Tibial nerve (tissue), 4 donors: ENCODE measurements at regions not wholly inside any gene's neighbourhood (a gene's known extent, or its start where the extent isn't known, plus 50 kb on each side); places are given as distances from the start of the nearest gene placed in this dataset.

ENCODE experiments used
- EP300 ChIP-seq, 2 donors: sonication (generic); formaldehyde crosslinking; IDR thresholded peaks; one replicate each; pipeline ENCODE4 v1.6.1; 2017; ENCODE audit warnings: antibody characterized with exemption in 2 of 2, mild to moderate bottlenecking in 1 of 2
- POLR2A ChIP-seq, 2 donors: fragments of 450-650 bp; IDR thresholded peaks; one replicate each; pipeline ENCODE4 v1.6.1; 2017; ENCODE audit warnings: antibody characterized with exemption in 2 of 2, mild to moderate bottlenecking in 2 of 2, moderate library complexity in 2 of 2
- TF ChIP-seq, protein P1 (sequence below), 5 experiments: fragments of 200-600 bp in 3 of 5; fragments of 450-650 bp in 2 of 5; sonication (generic) in 3 of 5; IDR thresholded peaks; one replicate each; pipeline ENCODE4 v1.5.1; 2016 to 2019; ENCODE audit warnings: antibody characterized with exemption in 5 of 5, mild to moderate bottlenecking in 3 of 5, moderate library complexity in 2 of 5

DNA sequence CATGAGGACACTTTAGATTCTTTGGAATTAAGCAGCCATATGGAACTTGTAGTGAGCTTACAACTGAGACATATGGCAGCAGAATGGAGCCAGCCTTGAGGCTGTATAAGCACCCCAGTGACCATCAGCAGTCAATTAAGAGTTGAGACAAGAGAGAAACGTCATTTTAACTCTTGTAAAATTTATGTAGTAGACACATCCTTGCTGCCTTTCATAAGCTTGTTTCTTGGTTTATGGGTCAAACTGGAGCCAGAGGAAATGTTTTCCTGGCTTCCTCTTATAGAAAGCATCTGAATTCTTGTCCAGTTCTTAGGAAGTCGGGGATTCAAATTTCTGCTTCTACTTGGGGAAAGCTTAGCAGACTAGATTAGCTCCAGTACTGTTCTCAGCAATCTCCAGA is 745.1 kb upstream of the MARCKS start:
- TF ChIP-seq POLR2A (IDR thresholded peaks at IDR 0.05) = no peak
- TF ChIP-seq, protein P1, sequence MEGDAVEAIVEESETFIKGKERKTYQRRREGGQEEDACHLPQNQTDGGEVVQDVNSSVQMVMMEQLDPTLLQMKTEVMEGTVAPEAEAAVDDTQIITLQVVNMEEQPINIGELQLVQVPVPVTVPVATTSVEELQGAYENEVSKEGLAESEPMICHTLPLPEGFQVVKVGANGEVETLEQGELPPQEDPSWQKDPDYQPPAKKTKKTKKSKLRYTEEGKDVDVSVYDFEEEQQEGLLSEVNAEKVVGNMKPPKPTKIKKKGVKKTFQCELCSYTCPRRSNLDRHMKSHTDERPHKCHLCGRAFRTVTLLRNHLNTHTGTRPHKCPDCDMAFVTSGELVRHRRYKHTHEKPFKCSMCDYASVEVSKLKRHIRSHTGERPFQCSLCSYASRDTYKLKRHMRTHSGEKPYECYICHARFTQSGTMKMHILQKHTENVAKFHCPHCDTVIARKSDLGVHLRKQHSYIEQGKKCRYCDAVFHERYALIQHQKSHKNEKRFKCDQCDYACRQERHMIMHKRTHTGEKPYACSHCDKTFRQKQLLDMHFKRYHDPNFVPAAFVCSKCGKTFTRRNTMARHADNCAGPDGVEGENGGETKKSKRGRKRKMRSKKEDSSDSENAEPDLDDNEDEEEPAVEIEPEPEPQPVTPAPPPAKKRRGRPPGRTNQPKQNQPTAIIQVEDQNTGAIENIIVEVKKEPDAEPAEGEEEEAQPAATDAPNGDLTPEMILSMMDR (IDR thresholded peaks at IDR 0.05) = no peak
- no peak for TF ChIP-seq EP300 (IDR thresholded peaks at IDR 0.05)
